Hypothalamus (tissue), 51 donors: ENCODE measurements at regions not wholly inside any gene's neighbourhood (a gene's known extent, or its start where the extent isn't known, plus 50 kb on each side); places are given as distances from the start of the nearest gene placed in this dataset.
"Not testable (repeated sequence)": the region's sequence is repeated elsewhere in the genome, so short reads cannot be mapped to it uniquely, and the experiment has no call there.

ENCODE experiments used
- DNase-seq, 51 donors: peaks; one replicate each; lab custom pipeline; 2025; lab: John Stamatoyannopoulos, UW

- no peak for DNase-seq
These were observed 80.8 kb downstream of the C21orf91 start for GRCh38 chr21:17738176-17738953.

GRCh38 chr21:17736072-17736471 is 83.1 kb downstream of the C21orf91 start:
- DNase-seq: no peak

- DNase-seq: no peak
These were observed 85.9 kb downstream of the C21orf91 start for GRCh38 chr21:17733209-17733608.

GRCh38 chr21:17732306-17732705 is 86.8 kb downstream of the C21orf91 start:
- DNase-seq: no peak

- DNase-seq: no peak
These were observed 87.6 kb downstream of the C21orf91 start for GRCh38 chr21:17731554-17731953.

- no peak for DNase-seq
These were observed 88.4 kb downstream of the C21orf91 start for GRCh38 chr21:17730782-17731181.

DNA sequence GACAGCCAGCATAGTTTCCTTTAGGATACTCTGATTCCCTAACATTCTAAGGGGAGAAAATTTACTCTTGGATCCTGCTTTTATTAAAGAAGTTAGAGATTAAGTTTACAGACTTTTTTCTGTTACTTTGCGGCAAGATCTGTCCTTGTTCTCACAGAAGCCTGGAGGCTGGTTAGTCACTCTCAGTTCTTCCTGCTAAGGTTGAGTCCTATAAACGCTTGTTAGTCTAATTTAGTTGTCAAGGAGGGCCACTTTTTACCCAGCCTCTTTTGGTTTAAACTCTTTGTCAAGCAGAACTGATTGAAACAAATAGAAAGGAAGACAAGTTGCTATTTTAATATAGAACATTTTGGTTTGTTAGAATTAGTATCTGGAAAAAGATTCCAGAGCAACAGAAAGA is 89.7 kb downstream of the C21orf91 start:
- DNase-seq: no peak

DNA sequence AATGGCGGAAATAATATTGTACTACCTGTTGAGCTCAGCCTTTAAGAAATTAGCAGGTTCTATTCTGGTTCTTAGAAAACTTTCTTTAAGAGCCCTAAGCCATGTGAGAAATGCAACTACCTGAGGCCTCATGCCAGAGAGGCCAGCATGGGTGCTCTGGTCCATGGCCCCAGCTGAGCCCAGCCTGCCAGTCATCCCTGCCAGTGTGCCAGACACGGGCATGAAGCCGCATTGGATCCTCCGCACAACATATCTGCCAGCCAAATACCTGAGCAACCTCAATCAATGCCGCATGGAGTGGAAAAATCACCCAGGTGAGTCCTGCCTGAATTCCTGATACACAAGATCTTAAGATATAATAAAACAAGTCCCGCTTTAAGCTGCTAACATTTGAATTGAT is 91.8 kb downstream of the C21orf91 start:
- DNase-seq: no peak

- DNase-seq: no peak
These were observed 92.9 kb downstream of the C21orf91 start for GRCh38 chr21:17726047-17726829.

DNA sequence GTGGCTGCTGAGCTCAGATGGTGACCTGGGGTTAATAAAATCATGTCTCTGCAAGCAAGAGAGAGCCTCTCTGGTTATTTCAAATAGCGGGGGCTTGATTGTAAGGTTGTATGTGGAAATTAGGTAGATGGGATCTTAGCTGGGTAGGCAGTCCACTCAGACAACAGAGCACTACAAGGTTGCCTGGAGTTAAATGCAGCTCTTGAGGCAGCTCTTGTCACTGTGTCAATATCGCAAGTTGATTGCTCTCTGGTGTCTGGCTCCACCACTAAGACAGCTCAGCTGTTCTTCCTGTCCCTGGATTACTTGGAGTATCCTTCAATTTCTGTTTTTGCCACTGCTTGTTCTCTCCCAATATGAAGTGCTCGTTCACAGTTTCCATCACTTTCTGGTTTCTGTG is 93.8 kb downstream of the C21orf91 start:
- no peak for DNase-seq

- no peak for DNase-seq
These were observed 100.2 kb upstream of the BTG3 start for GRCh38 chr21:17712887-17713286.

GRCh38 chr21:17711896-17712295 is 99.2 kb upstream of the BTG3 start:
- no peak for DNase-seq

- DNase-seq: no peak
These were observed 96.5 kb upstream of the BTG3 start for GRCh38 chr21:17709266-17709611.

GRCh38 chr21:17708522-17709265 is 96.0 kb upstream of the BTG3 start:
- DNase-seq: no peak

GRCh38 chr21:17699524-17700189 is 87.0 kb upstream of the BTG3 start:
- no peak for DNase-seq

DNA sequence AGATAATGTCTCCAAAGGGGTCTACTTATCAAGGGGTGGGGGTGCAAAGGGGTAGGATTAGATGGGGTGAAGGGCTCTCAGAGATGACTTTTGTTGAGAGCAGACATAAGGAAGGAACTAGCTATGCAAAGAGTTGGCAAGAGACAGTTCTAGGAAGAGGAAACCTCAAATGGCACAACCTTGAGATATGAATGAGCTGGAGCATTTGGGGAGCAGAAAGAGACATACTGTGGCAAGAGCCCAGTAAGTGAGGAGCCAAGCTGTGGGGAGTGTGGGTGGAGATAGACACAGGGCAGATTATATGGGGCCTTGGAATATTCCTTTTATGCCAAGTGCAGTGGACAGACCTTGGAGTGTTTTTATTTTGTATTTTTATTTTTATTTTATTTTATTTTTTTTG is 84.8 kb upstream of the BTG3 start:
- no peak for DNase-seq

DNA sequence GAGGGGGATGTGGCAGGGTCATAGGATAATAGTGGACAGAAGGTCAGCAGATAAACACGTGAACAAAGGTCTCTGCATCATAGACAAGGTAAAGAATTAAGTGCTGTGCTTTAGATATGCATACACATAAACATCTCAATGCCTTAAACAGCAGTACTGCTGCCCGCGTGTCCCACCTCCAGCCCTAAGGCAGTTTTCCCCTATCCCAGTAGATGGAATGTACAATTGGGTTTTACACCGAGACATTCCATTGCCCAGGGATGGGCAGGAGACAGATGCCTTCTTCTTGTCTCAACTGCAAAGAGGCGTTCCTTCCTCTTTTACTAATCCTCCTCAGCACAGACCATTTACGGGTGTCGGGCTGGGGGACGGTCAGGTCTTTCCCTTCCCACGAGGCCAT is 81.7 kb upstream of the BTG3 start:
- DNase-seq: not testable (repeated sequence)

GRCh38 chr21:17693801-17694200 is 81.1 kb upstream of the BTG3 start:
- no peak for DNase-seq

DNA sequence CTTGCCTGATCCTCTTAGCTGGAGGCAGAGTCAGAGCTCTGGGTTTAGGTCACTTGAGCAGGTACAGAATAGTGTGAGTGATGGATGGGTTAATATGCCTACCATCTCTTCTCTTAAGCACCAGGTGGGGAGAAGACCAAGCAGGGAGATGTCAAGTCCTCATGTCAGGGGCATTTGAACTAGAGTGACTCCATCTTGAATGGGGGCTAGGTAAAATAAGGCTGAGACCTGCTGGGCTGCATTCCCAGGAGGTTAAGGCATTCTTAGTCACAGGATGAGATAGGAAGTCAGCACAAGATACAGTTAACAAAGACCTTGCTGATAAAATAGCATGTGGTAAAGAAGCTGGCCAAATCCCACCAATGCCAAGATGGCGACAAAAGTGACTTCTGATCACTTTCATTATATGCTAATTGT is 77.4 kb upstream of the BTG3 start:
- DNase-seq: no peak

DNA sequence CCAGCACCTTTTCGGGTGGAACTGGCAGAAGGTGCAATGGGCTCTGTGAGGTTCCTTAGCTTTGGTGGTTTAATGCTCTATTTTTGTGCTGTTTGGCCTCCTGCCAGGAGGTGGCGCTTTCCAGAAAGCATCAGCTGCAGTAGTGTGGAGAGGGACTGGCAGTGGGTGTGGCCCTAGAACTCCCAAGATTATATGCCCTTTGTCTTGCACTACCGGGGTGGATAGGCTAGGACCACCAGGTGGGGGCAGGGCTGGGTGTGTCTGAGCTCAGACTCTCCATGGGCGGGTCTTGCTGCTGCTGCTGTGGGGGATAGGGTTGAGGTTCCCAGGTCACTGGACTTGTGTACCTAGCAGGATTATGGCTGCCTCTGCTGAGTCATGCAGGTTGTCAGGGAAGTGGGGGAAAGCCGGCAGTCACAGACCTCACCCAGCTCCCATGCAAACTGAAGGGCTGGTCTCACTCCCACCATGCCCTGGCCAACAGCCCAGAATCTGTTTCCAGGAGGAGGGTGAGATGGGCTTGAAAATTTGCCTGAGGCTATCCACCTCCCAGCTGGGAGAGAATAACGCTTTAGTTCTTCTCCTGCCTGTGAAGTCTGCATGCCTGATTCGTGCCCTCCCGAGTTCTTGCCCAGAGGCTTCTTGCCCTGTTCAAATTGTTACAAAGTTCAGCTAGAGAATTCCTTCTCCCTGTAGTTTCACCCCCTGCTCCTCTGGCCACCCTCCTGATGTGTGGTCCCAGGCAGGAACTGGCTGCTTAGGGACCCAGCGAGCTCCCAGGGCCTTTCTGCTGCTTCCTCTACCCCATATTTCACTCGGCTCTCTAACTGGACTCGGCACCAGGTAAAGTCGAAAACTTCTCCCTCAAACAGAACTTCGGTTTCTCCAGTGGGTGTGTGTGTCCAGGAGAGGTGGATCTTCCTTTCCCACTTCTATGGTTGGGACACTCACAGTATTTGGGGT is 76.5 kb upstream of the BTG3 start:
- DNase-seq: peak in 40 of 51 donors; percentile 2 to 59 (median 18)
